Astrocyte (in vitro differentiated cells and primary cell): ENCODE measurements at regions not wholly inside any gene's neighbourhood (a gene's known extent, or its start where the extent isn't known, plus 50 kb on each side); places are given as distances from the start of the nearest gene placed in this dataset.
"Not testable (repeated sequence)": the region's sequence is repeated elsewhere in the genome, so short reads cannot be mapped to it uniquely, and the experiment has no call there.

Experiments used
- DNase-seq: peaks from one replicate; pipeline ENCODE4 v3.0.0-alpha.2; 2010; ENCODE audit warnings: low read depth
- FAIRE-seq: peaks from 2 replicates; lab custom pipeline; 2011; peaks lifted over from hg19 to GRCh38; lab: Jason Lieb, UNC
- H2AFZ ChIP-seq: 2 replicates; pipeline ENCODE4 v1.6.0; 2012; ENCODE audit warnings: low read depth, low read length, inconsistent platforms
- H3K27ac ChIP-seq: 2 replicates; pipeline ENCODE4 v1.5.1; 2011; ENCODE audit warnings: low read depth, low read length, inconsistent platforms
- H3K27me3 ChIP-seq: 2 replicates; pipeline ENCODE4 v1.6.0; 2011; ENCODE audit warnings: low read length, inconsistent platforms; ENCODE audit not compliant: insufficient read depth
- H3K36me3 ChIP-seq: 2 replicates; pipeline ENCODE4 v1.5.1; 2011; ENCODE audit warnings: low read length, inconsistent platforms; ENCODE audit not compliant: insufficient read depth
- H3K4me1 ChIP-seq: 2 replicates; pipeline ENCODE4 v1.5.1; 2011; ENCODE audit warnings: low read length, inconsistent platforms; ENCODE audit not compliant: insufficient read depth
- H3K4me2 ChIP-seq: 2 replicates; pipeline ENCODE4 v1.6.0; 2012; ENCODE audit warnings: low read length, inconsistent platforms
- H3K4me3 ChIP-seq: 2 replicates; pipeline ENCODE4 v1.5.1; 2011; ENCODE audit warnings: low read depth, mild to moderate bottlenecking, low read length, inconsistent platforms; ENCODE audit not compliant: insufficient read depth
- H3K79me2 ChIP-seq: 2 replicates; pipeline ENCODE4 v1.6.0; 2012; ENCODE audit warnings: mild to moderate bottlenecking, low read length, inconsistent platforms; ENCODE audit not compliant: insufficient read depth
- H3K9ac ChIP-seq: 2 replicates; pipeline ENCODE4 v1.6.0; 2012; ENCODE audit warnings: mild to moderate bottlenecking, low read length, inconsistent platforms
- H3K9me3 ChIP-seq: 2 replicates; pipeline ENCODE4 v1.5.1; 2012; ENCODE audit warnings: low read depth, mild to moderate bottlenecking, low read length, inconsistent platforms; ENCODE audit not compliant: insufficient read depth
- H4K20me1 ChIP-seq: 2 replicates; pipeline ENCODE4 v1.6.0; 2012; ENCODE audit warnings: low read length, inconsistent platforms; ENCODE audit not compliant: insufficient read depth
- H3K27ac Mint-ChIP-seq: one replicate; pipeline ENCODE4 v1.8.0; 2021; ENCODE audit warnings: mild to moderate bottlenecking, mixed read lengths; ENCODE audit not compliant: unreplicated experiment
- H3K27me3 Mint-ChIP-seq: one replicate; pipeline ENCODE4 v1.8.0; 2021; ENCODE audit warnings: low read depth, mixed read lengths; ENCODE audit not compliant: unreplicated experiment
- H3K36me3 Mint-ChIP-seq: one replicate; pipeline ENCODE4 v1.8.0; 2021; ENCODE audit warnings: low read depth, mixed read lengths; ENCODE audit not compliant: unreplicated experiment
- H3K4me1 Mint-ChIP-seq: one replicate; pipeline ENCODE4 v1.8.0; 2021; ENCODE audit warnings: low read depth, mixed read lengths; ENCODE audit not compliant: unreplicated experiment
- H3K4me3 Mint-ChIP-seq: one replicate; pipeline ENCODE4 v1.8.0; 2021; ENCODE audit warnings: mild to moderate bottlenecking, moderate library complexity, mixed read lengths; ENCODE audit not compliant: unreplicated experiment
- H3K9me3 Mint-ChIP-seq: one replicate; pipeline ENCODE4 v1.8.0; 2021; ENCODE audit warnings: mild to moderate bottlenecking, mixed read lengths; ENCODE audit not compliant: unreplicated experiment
- CTCF ChIP-seq: IDR thresholded peaks from 2 replicates; pipeline ENCODE4 v1.5.1; 2011; ENCODE audit warnings: low read depth, mild to moderate bottlenecking, inconsistent platforms, low read length, moderate library complexity; ENCODE audit not compliant: insufficient read depth
- EZH2 ChIP-seq: IDR thresholded peaks from 2 replicates; pipeline ENCODE4 v1.6.1; 2012; ENCODE audit warnings: mild to moderate bottlenecking, low read length, inconsistent platforms; ENCODE audit not compliant: insufficient read depth

DNA sequence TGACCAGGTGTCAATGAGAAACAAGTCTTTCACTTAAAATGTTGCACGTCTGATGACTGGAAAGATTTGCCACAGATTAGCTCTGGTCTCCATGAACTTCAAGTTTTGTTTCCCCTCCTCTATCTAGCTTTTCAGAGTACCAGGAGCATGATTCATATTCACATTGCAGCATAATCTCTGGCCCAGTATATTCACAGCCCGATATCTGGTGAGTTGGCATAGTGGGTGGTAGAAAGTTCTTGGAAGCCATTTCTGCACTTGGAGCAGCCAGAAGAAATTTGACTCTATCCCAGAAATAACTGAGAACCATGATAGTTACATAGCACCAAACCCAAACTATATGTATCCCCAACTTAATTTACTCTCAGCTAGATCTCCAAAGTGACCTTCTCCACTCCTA, 503.9 kb downstream of the PID1 start:
- H2AFZ ChIP-seq = no peak overlapping the region

GRCh38 chr2:228763379-228763981, 507.6 kb downstream of the PID1 start:
- Histone ChIP-seq H3K79me2 (no peaks in the 10 kb centered on the region), H3K9ac (no peak overlapping the region), H3K4me1 (no peaks in the 10 kb centered on the region), H3K36me3 (no peaks in the 10 kb centered on the region), H3K27me3 (no peaks in the 10 kb centered on the region), H3K27ac (no peak overlapping the region), H3K9me3 (no peaks in the 10 kb centered on the region), H4K20me1 (no peaks in the 10 kb centered on the region), H2AFZ (no peak overlapping the region), H3K4me3 (no peak overlapping the region), H3K4me2 (no peak overlapping the region)
- H3K27ac Mint-ChIP-seq = no peak overlapping the region
- H3K4me3 Mint-ChIP-seq = no peak overlapping the region
- no peaks in the 10 kb centered on the region for H3K36me3 Mint-ChIP-seq
- FAIRE-seq = no peak
- H3K9me3 Mint-ChIP-seq = no peaks in the 10 kb centered on the region
- TF ChIP-seq CTCF (no peak), EZH2 (no peak)
- H3K4me1 Mint-ChIP-seq = no peaks in the 10 kb centered on the region
- peaks cover 2% of the 10 kb centered on the region for H3K27me3 Mint-ChIP-seq
- no peak for DNase-seq

More for the DNA sequence above, 503.9 kb downstream of the PID1 start:
- H3K4me1 Mint-ChIP-seq = peaks cover 2% of the 10 kb centered on the region
- H3K36me3 ChIP-seq = no peaks in the 10 kb centered on the region
- TF ChIP-seq EZH2 (no peak), CTCF (no peak)
- H3K4me2 ChIP-seq = no peak overlapping the region
- H3K27me3 ChIP-seq = no peaks in the 10 kb centered on the region
- H3K27ac ChIP-seq = no peak overlapping the region
- H3K4me1 ChIP-seq = no peaks in the 10 kb centered on the region
- no peaks in the 10 kb centered on the region for H3K9me3 ChIP-seq
- FAIRE-seq = no peak
- H3K27ac Mint-ChIP-seq = no peak overlapping the region
- no peaks in the 10 kb centered on the region for H3K9me3 Mint-ChIP-seq
- H3K79me2 ChIP-seq = no peaks in the 10 kb centered on the region
- no peak overlapping the region for H3K4me3 Mint-ChIP-seq
- H3K36me3 Mint-ChIP-seq = no peaks in the 10 kb centered on the region
- peaks cover 2% of the 10 kb centered on the region for H3K27me3 Mint-ChIP-seq
- H4K20me1 ChIP-seq = no peaks in the 10 kb centered on the region
- H3K9ac ChIP-seq = no peak overlapping the region
- DNase-seq = peak; percentile 73
- no peak overlapping the region for H3K4me3 ChIP-seq

- Histone ChIP-seq H2AFZ (no peak overlapping the region), H3K27ac (no peak overlapping the region), H3K9ac (no peak overlapping the region), H3K4me3 (no peak overlapping the region), H3K79me2 (no peaks in the 10 kb centered on the region), H3K27me3 (no peaks in the 10 kb centered on the region), H3K4me2 (no peak overlapping the region), H3K4me1 (no peaks in the 10 kb centered on the region), H3K9me3 (no peaks in the 10 kb centered on the region), H3K36me3 (no peaks in the 10 kb centered on the region), H4K20me1 (no peaks in the 10 kb centered on the region)
- Mint-ChIP-seq H3K27ac (no peak overlapping the region), H3K4me1 (no peaks in the 10 kb centered on the region), H3K4me3 (no peak overlapping the region), H3K27me3 (peaks cover 2% of the 10 kb centered on the region), H3K36me3 (no peaks in the 10 kb centered on the region), H3K9me3 (no peaks in the 10 kb centered on the region)
- DNase-seq (no peak), FAIRE-seq (no peak)
- no peak for TF ChIP-seq EZH2
- TF ChIP-seq CTCF = no peak
These were observed 508.5 kb downstream of the PID1 start for GRCh38 chr2:228762565-228762964.

DNA sequence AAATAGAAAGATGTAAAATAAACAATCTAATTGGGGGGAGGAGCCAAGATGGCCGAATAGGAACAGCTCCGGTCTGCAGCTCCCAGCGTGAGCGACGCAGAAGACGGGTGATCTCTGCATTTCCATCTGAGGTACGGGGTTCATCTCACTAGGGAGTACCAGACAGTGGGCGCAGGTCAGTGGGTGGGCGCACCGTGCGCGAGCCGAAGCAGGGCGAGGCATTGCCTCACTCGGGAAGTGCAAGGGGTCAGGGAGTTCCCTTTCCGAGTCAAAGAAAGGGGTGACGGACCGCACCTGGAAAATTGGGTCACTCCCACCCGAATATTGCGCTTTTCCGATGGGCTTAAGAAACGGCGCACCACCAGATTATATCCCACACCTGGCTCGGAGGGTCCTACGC, 515.4 kb downstream of the PID1 start:
- not testable (repeated sequence) for H3K4me2 ChIP-seq, H2AFZ ChIP-seq, H3K36me3 ChIP-seq, H3K4me3 ChIP-seq, H3K4me1 Mint-ChIP-seq, H4K20me1 ChIP-seq, H3K27ac ChIP-seq, H3K36me3 Mint-ChIP-seq, H3K27ac Mint-ChIP-seq, H3K9ac ChIP-seq, H3K9me3 ChIP-seq, H3K27me3 Mint-ChIP-seq, H3K4me1 ChIP-seq, H3K9me3 Mint-ChIP-seq, FAIRE-seq, H3K79me2 ChIP-seq, H3K27me3 ChIP-seq, DNase-seq, H3K4me3 Mint-ChIP-seq
